ENCODE measurements at regions not wholly inside any gene's neighbourhood (a gene's known extent, or its start where the extent isn't known, plus 50 kb on each side); places are given as distances from the start of the nearest gene placed in this dataset.
A peak's percentile ranks its signal among the peaks of the same experiment; 100 is the strongest.

- ATAC-seq (ENCODE audit: low read depth) (no peak), DNase-seq (ENCODE audit: low spot score) (no peak)
- no peaks in the 10 kb centered on the region for H3K4me1 ChIP-seq (ENCODE audit: insufficient read depth, poor library complexity, severe bottlenecking)
- H3K27me3 ChIP-seq (ENCODE audit: insufficient read depth, poor library complexity, severe bottlenecking) = no peaks in the 10 kb centered on the region
- no peak overlapping the region for H3K27ac ChIP-seq (ENCODE audit: poor library complexity, severe bottlenecking)
- no peaks in the 10 kb centered on the region for H3K9me3 ChIP-seq (ENCODE audit: severe bottlenecking)
- H3K4me3 ChIP-seq (ENCODE audit: severe bottlenecking) = no peak overlapping the region
- no peaks in the 10 kb centered on the region for H3K36me3 ChIP-seq (ENCODE audit: low read depth)
- no peak for TF ChIP-seq CTCF (IDR thresholded peaks at IDR 0.05; ENCODE audit: poor library complexity, severe bottlenecking)
Observed at GRCh38 chr1:214977110-214977509, 105.4 kb upstream of the KCNK2 start.

- no peaks in the 10 kb centered on the region for H3K27me3 ChIP-seq (ENCODE audit: insufficient read depth, poor library complexity, severe bottlenecking)
- H3K4me1 ChIP-seq (ENCODE audit: insufficient read depth, poor library complexity, severe bottlenecking) = no peaks in the 10 kb centered on the region
- no peaks in the 10 kb centered on the region for H3K9me3 ChIP-seq (ENCODE audit: severe bottlenecking)
- no peak for ATAC-seq (ENCODE audit: low read depth)
- H3K27ac ChIP-seq (ENCODE audit: poor library complexity, severe bottlenecking) = no peak overlapping the region
- DNase-seq (ENCODE audit: low spot score) = no peak
- TF ChIP-seq CTCF (IDR thresholded peaks at IDR 0.05; ENCODE audit: poor library complexity, severe bottlenecking) = no peak
- no peak overlapping the region for H3K4me3 ChIP-seq (ENCODE audit: severe bottlenecking)
- no peaks in the 10 kb centered on the region for H3K36me3 ChIP-seq (ENCODE audit: low read depth)
Observed at GRCh38 chr1:214977700-214978374, 104.7 kb upstream of the KCNK2 start.

- H3K27ac ChIP-seq (ENCODE audit: poor library complexity, severe bottlenecking) = no peak overlapping the region
- H3K36me3 ChIP-seq (ENCODE audit: low read depth) = no peaks in the 10 kb centered on the region
- ATAC-seq (ENCODE audit: low read depth) (no peak), DNase-seq (ENCODE audit: low spot score) (no peak)
- H3K27me3 ChIP-seq (ENCODE audit: insufficient read depth, poor library complexity, severe bottlenecking) = no peaks in the 10 kb centered on the region
- H3K4me3 ChIP-seq (ENCODE audit: severe bottlenecking) = no peak overlapping the region
- no peaks in the 10 kb centered on the region for H3K9me3 ChIP-seq (ENCODE audit: severe bottlenecking)
- no peak for TF ChIP-seq CTCF (IDR thresholded peaks at IDR 0.05; ENCODE audit: poor library complexity, severe bottlenecking)
- no peaks in the 10 kb centered on the region for H3K4me1 ChIP-seq (ENCODE audit: insufficient read depth, poor library complexity, severe bottlenecking)
Observed at GRCh38 chr1:214979191-214979590, 103.3 kb upstream of the KCNK2 start.

- no peaks in the 10 kb centered on the region for H3K27me3 ChIP-seq (ENCODE audit: insufficient read depth, poor library complexity, severe bottlenecking)
- H3K36me3 ChIP-seq (ENCODE audit: low read depth) = no peaks in the 10 kb centered on the region
- no peak for TF ChIP-seq CTCF (IDR thresholded peaks at IDR 0.05; ENCODE audit: poor library complexity, severe bottlenecking)
- no peak overlapping the region for H3K27ac ChIP-seq (ENCODE audit: poor library complexity, severe bottlenecking)
- no peaks in the 10 kb centered on the region for H3K4me1 ChIP-seq (ENCODE audit: insufficient read depth, poor library complexity, severe bottlenecking)
- no peak for ATAC-seq (ENCODE audit: low read depth)
- H3K4me3 ChIP-seq (ENCODE audit: severe bottlenecking) = no peak overlapping the region
- no peak for DNase-seq (ENCODE audit: low spot score)
- H3K9me3 ChIP-seq (ENCODE audit: severe bottlenecking) = no peaks in the 10 kb centered on the region
Observed at GRCh38 chr1:214980921-214981320, 101.6 kb upstream of the KCNK2 start.

- H3K4me1 ChIP-seq (ENCODE audit: insufficient read depth, poor library complexity, severe bottlenecking) = no peaks in the 10 kb centered on the region
- peak overlapping the region; percentile 27 for H3K27ac ChIP-seq (ENCODE audit: poor library complexity, severe bottlenecking)
- DNase-seq (ENCODE audit: low spot score) (no peak), ATAC-seq (ENCODE audit: low read depth) (peak; percentile 40; the same call in 2 of the 3 replicates)
- no peaks in the 10 kb centered on the region for H3K27me3 ChIP-seq (ENCODE audit: insufficient read depth, poor library complexity, severe bottlenecking)
- no peak for TF ChIP-seq CTCF (IDR thresholded peaks at IDR 0.05; ENCODE audit: poor library complexity, severe bottlenecking)
- no peaks in the 10 kb centered on the region for H3K36me3 ChIP-seq (ENCODE audit: low read depth)
- H3K4me3 ChIP-seq (ENCODE audit: severe bottlenecking) = no peak overlapping the region
- H3K9me3 ChIP-seq (ENCODE audit: severe bottlenecking) = no peaks in the 10 kb centered on the region
Observed at GRCh38 chr1:214983126-214983869, 99.2 kb upstream of the KCNK2 start.

All from RWPE2 (cell line).